Right lobe of liver (tissue), 4 donors: ENCODE measurements at regions not wholly inside any gene's neighbourhood (a gene's known extent, or its start where the extent isn't known, plus 50 kb on each side); places are given as distances from the start of the nearest gene placed in this dataset.

Source experiments
- CTCF ChIP-seq, 4 donors: fragments of 200-600 bp in 3 of 4; fragments of 450-650 bp in 1 of 4; IDR thresholded peaks; one replicate each; pipeline versions ENCODE4 v1.5.1 to v1.8.0; 2016 to 2022; ENCODE audit warnings: antibody characterized with exemption in 4 of 4, mild to moderate bottlenecking in 2 of 4
- POLR2A ChIP-seq: fragments of 450-650 bp; IDR thresholded peaks from one replicate; pipeline ENCODE4 v1.6.1; 2017; ENCODE audit warnings: antibody characterized with exemption, mild to moderate bottlenecking
- donor health status: DM: no; HTN: no; CAD: no.
- donor health status: DM: no; HTN: no; CAD: no.
- donor health status: DM: no; HTN: yes; CAD: no.

GRCh38 chr2:107285621-107286299 lies 399.8 kb upstream of the ST6GAL2 start:
- no peak for TF ChIP-seq CTCF (IDR thresholded peaks at IDR 0.05)
- TF ChIP-seq POLR2A: no peak
